Activated CD8-positive, alpha-beta memory T cell treated with anti-CD3 and anti-CD28 coated beads, Interleukin-2, amount 50 U/mL, for 1 hour (primary cell): ENCODE measurements at regions not wholly inside any gene's neighbourhood (a gene's known extent, or its start where the extent isn't known, plus 50 kb on each side); places are given as distances from the start of the nearest gene placed in this dataset.

Experiments
- DNase-seq: peaks from one replicate; pipeline ENCODE4 v3.0.0-alpha.2; 2020; ENCODE audit errors: extremely low read depth

DNA sequence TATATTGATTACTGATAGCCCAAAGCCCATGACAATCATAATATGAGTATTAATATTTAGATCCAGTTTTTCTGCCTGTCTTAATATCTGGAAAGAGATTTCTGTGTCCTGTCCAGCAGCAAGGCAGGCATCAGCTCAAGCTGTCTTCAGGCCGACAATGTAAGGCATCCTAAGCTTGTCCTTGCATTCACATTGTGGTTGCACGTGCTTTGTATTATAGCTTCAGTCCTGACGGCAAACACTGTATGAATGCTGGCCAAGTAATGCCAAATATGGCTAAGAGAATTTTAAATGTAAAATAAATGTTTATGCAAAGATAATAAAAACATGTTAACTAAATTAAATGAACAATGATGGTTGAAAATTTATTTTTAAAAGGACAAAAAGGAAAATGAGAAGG is 255.7 kb upstream of the RPS6KA3 start:
- DNase-seq, result no peak

DNA sequence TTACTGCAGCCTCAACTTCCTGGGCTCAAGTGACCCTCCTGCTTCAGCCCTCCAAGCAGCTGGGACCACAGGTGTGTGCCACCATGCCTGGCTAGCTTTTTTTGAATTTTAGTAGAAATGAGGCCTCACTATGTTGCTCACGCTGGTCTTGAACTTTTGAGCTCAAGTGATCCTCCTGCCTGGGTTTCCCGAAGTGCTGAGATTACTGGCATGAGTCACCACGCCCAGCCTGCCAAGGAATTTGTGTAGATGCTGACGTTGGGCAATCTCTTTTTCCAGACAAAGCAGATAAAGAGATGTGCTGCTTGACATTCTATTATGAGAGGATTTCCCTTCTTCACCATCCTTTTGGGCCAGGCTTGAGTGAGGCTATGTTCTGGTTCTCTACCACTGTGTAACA is 254.5 kb upstream of the RPS6KA3 start:
- DNase-seq, result no peak

DNA sequence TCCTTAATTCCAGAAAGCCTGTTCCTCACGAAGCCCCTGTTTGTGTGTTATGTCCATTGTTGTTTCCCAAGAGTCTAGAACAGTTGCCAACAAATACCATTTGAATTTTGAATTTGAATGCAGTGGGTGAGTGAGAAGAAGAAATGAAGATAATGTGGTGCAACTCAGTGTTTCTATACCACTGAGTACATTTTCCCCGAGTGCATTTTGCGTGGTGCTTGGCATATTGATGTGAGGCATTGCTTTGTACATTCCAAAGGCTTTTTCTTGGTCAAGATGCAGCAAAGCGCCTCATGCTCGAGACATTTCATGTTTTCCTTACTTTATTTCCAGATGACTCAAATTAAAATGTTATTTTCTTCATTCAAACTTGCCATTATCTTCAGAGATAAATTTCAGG is 253.1 kb upstream of the RPS6KA3 start:
- DNase-seq, result no peak

DNA sequence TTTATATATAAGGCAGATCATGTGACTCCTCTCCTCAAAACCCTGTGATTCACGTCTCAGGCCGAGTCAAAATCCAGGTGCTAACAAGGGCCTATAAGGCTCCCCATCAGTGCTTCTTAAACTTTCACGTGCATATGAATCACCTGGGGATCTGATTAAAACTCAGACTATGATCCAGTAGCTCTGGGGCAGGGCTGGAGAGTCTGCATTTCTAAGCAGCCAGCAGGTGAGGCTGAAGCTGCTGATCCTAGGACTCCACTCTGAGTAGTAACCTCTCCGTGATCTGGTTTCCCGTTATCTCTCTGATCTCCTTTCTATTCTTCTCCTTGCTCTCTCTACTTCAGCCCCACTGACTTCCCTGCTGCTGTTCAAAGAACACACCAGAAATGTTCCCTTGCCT is 252.4 kb upstream of the RPS6KA3 start:
- no peak for DNase-seq

DNA sequence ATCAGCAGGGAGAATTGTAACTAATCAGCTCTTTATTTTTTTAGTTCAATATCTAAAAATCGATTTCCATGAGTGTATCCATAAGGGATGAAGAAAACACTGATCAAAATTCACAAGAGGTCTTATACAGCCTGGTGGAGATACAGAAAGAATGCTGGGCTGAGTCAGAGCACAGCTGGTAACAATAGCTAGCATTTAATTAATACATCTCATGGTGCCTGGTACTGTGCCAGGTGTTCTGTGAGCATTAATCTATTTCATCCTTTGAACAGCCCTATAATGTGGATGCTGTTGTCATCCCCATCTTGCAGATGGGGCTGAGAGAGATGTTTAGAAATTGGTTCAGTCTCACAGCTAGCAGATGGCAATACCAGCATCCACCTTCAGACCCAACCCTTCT is 250.9 kb upstream of the RPS6KA3 start:
- DNase-seq, result no peak

DNA sequence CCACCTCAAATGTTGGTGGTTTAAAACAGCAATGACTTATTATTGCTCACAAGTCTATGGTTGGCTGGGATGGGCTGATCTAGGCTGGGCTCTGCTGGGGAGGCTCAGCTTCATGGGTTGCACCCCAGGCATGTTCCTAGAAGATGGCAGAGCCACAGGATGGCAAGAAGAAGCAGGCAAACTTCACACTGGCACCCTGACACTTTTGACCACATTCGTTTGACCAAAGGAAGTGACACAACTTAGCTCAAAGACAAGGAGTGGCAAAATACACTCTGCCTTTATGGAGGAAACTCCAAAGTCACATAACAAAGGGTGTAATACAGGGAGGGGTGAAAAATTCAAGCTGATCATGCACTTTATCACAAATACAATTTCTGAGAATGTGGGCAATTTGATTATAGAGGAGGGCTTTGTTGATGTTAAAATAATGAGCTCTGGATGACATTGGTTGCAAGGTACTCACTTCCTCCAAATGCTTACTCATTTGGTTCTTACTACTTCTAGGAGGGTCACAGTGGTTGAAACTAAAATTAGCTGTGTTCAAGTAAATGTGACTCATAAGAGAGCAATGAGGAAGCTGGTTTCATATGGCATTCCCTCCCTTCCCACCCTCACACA is 249.2 kb upstream of the RPS6KA3 start:
- DNase-seq, result no peak

DNA sequence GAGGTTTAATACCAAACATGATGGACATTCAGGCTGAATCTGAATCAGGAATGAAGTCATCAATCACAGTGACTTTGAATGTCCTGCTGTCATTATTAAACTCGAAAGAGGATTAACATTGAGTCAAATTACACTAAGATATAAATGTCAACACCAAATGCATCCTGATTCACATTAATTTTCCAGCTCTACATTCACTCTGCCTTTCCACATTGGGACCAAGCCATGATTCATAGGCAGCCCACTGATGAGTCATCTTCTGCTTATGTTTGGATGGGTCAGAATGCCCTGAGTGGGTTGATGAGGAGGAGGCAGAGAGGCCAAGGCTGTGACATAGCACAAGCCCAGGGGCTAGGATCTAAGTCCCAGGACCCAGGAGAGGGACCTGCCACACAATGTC is 247.6 kb upstream of the RPS6KA3 start:
- DNase-seq, result no peak

DNA sequence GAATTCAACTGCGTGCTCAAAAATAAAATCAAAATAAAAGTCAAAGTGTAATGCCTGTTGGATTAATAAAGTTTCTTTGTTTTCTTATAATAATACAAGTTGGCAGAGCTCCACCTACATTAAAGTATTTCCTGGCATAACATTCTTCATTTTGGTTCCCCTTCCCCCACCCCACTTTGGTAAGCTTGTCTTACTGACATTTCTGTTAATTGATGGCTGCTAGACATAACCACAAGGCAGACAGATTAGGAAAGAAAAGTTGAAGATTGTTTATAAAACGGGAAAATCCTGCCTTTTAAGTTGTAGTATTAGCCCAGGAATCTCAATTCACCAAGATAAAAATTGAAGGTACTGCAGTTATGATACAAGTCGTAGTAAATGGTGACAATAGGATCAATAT is 246.5 kb upstream of the RPS6KA3 start:
- DNase-seq, result no peak

DNA sequence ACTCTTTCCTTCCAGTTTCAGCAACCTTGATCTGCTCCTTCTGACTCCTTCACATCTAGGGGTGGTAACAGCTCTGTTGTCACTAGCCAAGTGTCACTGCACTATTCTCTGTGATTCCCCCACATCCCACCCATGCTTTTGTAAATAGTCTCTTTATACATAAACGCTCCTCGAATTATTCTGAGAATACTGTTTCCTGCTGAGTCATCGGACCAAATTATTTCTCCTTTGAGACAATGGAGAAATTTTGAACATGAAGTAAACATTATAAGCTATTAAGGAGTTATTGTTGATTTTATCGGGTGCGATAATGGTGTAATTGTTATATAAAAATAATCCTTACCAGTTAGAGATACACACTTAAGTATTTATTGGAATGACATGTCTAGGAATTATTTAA is 245.1 kb upstream of the RPS6KA3 start:
- DNase-seq, result no peak

DNA sequence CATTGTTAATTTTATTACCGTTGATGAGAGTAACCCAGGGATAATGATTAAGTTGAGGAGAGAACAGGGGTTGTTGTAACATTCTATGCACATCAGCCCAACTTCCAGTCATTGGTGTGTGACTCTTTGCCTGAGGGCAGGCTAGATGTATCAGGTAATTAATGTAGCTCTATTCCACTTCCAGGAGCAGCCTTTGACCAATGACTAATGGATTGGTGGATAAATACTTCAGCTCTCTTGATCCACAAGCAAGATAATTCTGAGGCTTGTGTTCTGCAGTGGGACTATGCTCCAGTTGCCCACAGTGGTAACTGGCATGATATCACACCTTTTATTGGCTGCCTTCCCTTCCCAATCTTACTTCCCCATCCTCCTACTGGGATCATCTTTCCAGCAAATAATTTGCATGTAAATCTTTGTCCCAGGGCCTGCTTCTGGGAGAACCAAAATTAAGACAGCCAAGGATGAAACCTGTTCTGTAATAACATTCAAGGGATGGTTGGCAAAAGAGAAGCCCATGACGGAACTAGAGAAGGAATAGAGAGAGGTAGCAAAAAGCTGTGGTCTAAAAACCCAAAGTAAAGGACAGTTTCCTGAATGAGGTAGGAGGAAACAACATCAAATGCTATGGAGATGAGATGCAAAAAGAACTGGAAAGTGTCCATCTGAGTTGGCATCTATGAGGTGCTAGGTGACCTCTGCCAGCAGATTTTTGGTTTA is 241.4 kb upstream of the RPS6KA3 start:
- DNase-seq, result no peak

DNA sequence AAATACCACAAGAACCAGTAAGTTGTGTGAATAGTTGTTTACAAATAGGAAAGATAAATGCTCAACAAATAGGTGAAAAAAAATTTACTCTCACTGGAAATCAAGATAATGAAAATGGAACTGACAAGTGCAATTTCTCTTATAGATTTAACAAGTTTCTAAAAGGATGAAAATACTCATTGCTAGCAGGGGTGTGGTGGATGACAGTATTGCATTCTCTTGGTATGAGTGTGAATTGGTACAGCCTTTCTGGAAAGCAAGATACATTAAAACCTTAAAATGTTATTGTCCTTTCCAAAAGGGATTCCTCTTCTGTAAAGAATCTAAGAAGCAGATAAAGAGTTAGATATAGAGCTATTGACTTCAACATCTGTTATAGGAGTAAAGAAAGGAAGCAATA is 240.0 kb upstream of the RPS6KA3 start:
- DNase-seq, result no peak

DNA sequence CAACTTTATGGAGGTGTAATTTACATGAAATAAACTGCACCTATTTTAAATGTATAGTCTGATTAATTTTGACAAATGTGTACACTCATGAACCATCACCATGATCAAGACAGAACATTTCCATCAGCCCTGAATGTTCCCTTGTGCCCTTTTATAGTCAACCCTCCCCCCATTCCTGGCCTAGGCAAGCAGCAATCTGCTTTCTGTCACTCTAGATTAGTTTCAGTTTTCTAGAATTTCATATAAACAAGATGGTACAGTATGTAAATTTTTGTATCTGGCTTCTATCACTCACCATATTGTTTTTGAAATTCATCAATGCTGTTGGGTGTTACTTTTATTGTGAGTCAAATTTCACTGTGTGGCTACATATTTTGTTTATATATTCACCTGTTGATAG is 234.2 kb upstream of the RPS6KA3 start:
- DNase-seq, result no peak

DNA sequence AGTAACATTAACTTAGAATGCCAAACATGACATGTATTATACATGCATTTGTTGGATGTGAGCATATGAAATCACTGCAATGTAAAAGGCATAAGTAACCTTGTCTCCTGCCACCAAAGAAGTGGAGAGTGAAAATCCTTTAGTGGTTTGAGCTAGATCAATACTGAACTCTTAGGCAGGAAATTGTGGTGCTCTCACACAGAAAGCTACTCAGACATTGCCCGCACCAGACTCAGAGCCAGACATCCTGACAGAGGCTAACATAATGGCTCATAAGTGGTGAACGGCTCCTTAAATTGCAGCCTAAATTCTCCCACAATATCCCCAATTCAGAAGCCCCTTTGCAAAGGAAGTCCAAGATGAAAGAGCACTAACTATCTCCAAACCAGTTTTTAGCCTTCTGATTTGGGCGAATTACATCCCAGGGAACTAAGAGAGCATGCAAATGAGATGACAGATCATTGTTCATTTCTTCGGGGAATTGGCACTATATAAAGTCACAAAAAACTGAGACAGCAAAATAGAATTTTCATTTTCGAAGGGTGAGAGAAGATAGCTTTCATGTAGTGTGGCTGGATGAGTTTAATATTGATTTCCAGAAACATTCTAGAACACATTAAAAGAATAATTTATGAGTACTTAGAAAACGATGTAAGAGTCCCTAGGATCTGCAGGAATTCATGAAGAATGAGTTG is 233.6 kb upstream of the RPS6KA3 start:
- DNase-seq, result no peak

DNA sequence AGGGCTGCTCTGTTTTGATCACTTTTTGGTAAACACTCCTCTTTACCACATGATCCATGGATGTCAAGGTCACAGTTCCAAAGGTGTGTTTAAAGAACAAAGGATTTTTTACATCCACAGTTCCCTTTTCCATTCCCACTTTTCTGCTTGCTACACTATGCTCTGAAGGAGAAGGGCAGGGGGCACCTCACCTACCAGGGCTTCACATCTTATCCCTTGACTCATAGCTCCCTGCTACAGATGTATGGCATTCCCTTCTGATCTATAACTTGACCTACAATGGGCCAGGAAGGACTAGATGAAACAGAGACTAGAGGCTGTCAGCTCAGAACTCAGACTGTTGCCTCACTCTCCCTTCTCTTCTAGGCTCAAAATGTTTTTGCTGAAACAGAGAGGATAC is 233.1 kb upstream of the RPS6KA3 start:
- no peak for DNase-seq

DNA sequence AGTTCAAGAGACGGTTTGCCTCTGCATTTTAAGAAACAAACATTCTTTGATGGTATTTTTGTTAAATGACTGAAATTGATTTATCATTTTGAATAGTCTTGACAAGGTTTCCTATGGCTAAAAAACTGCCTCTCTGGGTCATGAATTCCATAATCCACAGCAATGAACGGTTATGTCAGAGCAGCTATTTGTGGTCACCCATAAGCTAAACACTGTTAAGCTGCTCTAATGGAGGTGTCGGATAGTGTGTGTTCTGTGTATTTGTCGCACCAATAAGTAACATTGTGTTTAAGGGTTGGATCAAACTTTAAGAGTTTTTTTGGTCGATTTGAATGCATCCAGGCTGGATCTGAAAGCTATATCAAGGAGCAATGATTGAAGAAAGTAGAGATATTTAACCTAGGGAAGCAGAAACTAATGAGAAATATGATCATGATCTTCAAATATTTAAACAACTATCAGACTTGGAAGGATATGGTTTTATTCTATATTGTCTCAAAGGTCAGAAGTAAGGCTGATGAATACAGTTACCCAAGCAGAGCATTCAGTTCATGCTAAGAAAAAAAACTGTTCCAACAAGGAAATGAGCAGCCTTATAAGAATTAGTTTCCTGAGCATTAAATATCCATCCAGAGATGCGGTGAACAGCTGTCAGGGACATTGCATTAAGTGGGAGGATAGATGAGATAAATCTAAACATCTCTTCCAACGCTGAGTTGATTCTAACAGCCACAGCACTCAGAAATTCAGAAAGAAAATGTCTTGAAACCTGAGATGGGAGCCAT is 232.3 kb upstream of the RPS6KA3 start:
- no peak for DNase-seq

DNA sequence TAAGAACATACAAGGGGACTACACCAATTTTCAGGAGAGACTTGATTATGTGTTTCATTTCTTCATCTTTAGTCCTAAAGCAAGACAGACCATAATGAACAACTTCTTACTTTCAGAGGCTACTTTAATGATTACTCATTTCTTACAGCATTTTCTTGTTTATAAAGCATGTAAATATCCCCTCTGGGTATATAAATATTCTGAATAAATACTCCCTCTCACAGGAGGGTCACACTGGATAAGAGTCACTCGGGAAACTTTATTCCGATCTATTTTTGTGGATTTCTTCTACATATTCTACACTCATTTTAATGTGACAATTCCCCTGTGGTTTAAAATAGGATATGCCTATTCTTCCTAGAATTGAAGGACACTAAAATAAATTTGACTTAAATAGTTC is 228.9 kb upstream of the RPS6KA3 start:
- DNase-seq, result no peak

DNA sequence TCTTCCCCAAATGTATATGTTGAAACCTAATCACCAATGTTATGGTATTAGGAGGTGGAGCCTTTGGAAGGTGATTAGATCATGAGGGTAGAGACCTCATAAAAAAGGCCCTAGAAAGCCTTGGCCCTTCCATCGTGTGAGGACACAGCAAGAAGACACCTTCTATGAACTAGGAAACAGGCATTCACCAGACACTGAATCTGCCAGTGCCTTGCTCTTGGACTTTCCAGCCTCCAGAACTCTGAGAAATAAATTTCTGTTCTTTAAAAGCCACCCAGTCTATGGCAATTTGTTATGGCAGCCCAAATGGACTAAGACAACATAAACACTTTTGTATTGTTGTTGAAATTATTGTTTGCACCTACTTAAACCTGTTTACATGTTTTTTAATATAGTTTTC is 221.8 kb upstream of the RPS6KA3 start:
- DNase-seq, result no peak

DNA sequence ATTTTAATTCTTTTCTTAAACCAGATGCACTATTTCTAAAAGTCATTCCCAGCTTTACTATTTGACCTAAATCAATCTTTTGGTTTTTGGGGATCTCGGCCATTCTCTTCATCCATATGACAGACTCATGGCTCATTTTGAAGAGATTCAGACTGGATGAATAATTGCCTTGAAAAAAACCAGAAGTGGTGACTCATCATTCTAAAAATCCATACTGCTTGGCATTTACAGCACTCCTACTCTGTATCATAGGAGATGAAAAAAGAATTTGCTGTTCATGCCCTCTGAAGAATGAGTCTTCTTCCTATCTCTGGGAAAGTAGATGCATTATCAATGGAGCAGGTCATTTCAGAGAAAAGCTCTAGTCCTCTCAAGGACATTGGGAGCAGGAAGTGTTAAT is 220.5 kb upstream of the RPS6KA3 start:
- DNase-seq, result no peak

DNA sequence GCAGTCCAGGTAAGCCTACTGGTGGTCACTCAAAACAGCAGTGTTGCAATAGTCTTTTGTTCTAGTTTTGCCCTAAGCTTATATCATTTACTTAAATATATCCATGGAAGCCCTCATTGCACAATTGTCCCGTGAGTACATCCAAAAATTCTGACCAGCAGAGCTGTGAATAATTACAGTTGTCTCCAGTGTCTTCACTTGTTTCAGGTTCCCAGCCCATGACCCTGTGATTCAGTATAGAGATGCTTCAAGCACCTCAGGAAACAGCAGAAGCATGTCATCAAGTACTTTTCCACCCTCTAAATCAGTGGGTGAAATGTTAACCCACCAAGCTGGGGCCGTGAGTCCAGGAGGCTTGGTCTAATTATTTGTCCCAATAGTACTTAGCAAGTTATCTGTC is 214.9 kb upstream of the RPS6KA3 start:
- DNase-seq, result no peak

DNA sequence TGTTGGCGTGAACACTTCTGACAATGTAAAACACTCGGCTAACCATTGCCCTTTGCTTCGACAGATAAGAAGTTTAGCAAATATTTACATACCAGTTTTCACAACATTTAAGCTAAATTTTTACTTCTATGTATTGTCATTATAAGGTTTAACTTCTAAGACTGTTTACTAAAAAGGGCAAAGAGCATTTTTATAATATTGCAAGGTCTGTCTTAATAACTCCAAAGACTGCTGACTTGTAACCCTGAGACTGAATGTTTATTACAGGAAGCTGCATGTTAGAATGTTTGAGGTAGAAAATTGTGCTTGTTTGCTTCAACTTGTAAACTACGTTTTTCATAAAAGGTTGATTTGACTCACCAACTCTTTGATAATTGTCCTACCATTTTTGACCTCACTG is 213.2 kb upstream of the RPS6KA3 start:
- DNase-seq, result no peak

DNA sequence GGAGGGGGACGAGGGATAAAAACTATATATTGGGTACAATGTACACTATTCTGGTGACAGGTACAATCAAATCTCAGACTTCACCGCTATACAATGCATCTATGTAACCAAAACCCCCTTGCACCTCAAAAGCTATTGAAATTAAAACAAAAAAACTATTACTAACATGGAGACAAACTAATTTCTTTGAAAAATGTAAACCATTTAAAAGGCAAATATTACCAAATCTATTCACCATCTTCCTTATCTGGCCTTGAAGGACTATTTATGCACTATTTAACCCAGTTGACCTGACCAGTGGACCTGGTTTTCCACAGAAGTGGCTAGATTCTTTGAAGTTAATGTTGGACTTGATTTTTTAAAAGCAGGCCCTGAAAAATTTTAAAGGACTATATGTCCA is 212.3 kb upstream of the RPS6KA3 start:
- no peak for DNase-seq

DNA sequence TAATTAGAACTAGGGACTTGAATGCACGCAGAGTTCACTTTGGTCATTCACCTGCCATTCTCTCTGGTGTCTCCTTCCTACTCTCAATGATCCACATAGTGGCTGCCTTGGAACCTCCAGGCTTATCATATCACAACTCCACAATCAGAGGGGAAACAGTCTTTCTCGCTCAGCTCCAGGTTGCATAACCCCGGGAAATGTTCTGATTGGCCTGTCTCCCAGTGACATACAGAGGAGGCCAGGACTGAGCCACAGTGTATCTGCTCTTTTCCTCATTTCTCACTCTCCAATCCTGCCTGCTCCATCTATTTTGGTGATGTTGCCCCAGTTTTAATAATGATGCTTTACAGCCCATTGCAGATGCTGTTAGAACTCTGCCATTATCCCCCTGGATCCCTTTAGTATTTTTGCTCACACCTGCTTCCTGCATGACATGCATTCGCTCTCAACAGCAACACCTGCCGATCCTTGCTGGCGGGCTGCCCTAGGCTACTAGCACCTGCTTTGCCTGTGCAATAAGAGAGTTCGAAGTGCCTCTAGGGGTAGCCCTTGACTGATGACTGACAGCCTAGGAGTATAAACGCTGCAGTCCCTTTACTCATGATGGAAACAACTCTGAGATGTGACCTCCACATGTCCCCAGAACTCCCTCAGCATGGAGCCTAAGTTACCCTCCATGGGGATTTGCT is 211.3 kb upstream of the RPS6KA3 start:
- no peak for DNase-seq
